Activated CD8-positive, alpha-beta memory T cell treated with anti-CD3 and anti-CD28 coated beads, Interleukin-2, amount 50 U/mL, for 48 hours (primary cell): ENCODE measurements at regions not wholly inside any gene's neighbourhood (a gene's known extent, or its start where the extent isn't known, plus 50 kb on each side); places are given as distances from the start of the nearest gene placed in this dataset.
A peak's percentile ranks its signal among the peaks of the same experiment; 100 is the strongest.

Experiments
- DNase-seq: peaks from one replicate; pipeline ENCODE4 v3.0.0-alpha.2; 2020

GRCh38 chr3:154018100-154018696, 103.0 kb upstream of the ARHGEF26 start:
- DNase-seq: peak; percentile 61

GRCh38 chr3:154022606-154023005, 98.6 kb upstream of the ARHGEF26 start:
- no peak for DNase-seq

- DNase-seq: no peak
These were observed 98.0 kb upstream of the ARHGEF26 start for GRCh38 chr3:154023148-154023547.

DNA sequence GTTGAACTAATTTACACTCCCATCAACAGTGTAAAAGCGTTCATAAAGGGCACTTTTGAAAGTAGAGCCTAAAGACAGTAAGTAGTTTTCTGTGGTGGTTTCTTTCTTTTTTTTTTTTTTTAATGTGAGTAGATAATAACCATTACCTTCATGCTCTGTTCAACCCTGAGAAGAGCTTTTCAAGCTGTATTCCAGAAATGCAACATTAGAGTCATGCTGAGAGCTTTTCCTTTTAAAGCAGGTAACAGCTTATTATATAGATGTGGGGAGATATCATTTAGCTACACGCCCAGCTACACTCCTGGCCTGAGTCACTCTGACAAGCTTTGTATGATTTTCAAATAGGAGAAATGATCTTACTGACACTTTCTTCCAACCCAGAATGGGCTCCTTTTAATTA, 96.2 kb upstream of the ARHGEF26 start:
- no peak for DNase-seq

DNA sequence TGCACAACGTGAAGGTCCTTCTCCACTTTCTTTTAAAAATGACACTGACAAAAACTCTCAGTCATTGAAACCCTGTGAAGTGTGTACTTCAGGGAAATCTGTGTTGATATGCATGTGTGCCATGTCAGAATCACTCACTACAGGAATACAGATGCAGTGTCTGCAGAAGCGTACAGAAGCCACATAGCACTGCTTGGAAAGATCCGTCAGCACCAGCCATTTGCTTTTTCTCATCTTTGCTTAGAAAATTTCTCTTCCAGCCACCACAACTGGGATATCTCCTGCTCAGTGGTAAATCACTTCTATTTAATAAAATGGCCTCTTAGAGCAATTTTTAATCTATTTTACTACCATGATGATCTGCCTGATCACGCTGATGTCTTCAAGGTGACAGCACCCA, 91.3 kb upstream of the ARHGEF26 start:
- no peak for DNase-seq

DNA sequence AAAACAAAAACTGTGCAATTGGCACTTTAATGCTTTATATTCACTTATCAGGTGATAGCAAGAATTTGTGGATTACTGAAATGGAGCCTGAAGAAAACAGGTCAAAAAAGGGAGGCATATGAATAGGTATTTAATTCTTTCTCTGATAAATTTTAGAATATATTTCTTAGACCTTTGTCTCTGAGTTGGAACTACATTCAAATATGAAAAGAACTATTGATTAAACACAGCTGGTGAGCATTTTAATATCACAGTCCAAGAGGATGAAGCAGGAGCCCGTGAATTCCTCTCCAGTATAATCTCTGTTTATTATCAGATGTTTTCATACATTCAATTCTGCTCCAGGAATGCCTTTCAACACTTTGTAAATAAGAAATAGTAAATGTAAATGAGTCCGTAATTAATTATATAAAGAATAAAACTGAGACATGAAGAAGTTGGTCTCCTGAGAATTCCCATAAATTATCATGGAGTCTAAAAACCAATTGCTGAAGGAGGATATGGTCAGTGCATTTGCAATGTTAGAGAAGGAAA, 86.3 kb upstream of the ARHGEF26 start:
- no peak for DNase-seq

GRCh38 chr3:154040283-154040682, 80.9 kb upstream of the ARHGEF26 start:
- no peak for DNase-seq

DNA sequence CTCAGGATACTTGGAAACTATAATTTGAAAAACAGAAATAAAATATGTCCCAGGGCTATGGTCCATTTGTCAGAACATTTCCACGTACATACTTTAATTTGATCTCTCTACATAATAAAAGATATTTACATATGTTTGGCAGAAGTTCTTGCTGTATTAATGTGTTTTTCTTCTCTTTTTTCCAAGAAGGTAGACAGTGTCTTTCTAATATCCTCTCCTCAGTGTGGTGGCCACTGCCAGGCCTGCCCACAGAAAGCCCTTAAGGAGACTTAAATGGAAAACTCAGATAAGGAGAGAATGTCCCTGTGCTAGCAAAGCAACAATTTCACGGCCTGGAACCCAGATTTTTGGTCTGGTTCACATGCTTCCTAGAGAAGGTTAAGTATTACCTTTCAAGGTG, 76.5 kb upstream of the ARHGEF26 start:
- no peak for DNase-seq

DNA sequence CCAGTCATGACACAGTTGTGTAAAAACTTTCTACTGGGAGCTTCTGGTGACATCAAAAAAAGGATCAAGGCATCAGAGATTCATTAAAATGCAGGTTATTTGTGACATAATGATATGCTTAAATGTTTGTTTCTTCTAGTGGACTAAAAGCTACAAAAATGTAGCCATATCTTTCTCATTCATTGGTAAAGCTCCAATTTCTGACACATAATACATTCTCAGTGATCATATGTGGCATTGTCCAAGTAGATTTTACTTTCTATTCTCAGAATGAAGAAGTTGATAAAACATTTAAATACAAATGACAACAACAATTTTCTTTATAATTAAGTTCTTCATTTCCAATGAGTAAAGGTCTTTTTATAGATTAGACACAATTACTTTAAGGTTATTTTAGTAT, 71.0 kb upstream of the ARHGEF26 start:
- DNase-seq: no peak

GRCh38 chr3:154050766-154051165, 70.4 kb upstream of the ARHGEF26 start:
- DNase-seq: no peak

- no peak for DNase-seq
These were observed 61.4 kb upstream of the ARHGEF26 start for GRCh38 chr3:154059833-154060232.

- DNase-seq: no peak
These were observed 60.8 kb upstream of the ARHGEF26 start for GRCh38 chr3:154060238-154061000.

DNA sequence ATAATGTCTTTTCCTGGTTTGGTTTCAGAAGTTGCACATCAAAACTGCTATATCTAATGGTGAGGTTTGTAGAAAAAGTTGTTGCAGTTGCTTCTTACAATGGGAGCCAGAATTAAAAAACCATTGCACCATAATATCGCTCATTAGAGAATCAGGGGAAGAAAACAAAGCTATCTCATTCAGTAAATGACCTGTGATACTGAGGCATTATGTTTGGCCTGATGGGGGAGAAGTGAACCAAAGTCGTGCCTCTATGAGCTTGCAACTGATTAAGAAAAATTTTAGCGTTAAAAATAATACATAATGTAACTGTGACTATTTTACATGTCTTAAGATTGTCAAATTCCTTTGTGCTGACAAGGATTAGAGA, 60.2 kb upstream of the ARHGEF26 start:
- DNase-seq: no peak

DNA sequence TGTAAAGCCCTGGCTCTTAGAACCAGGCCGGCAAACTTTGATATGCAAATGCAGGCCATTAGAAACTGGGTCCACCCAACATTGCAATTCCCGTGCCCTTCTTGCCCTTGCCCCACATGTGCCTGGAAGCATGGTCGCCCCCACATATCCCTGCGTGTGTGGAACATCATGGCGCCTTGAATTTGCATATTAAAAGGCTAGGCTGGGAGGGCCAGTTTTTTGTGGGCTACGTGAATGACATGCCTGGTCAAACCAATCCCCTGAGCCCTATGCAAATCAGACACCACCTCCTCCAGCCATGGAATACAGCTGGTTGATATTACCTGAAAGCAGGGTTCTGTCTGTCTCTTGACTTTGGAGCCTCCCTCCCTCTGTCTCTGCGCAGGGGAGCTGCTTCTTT, 58.7 kb upstream of the ARHGEF26 start:
- DNase-seq: no peak

DNA sequence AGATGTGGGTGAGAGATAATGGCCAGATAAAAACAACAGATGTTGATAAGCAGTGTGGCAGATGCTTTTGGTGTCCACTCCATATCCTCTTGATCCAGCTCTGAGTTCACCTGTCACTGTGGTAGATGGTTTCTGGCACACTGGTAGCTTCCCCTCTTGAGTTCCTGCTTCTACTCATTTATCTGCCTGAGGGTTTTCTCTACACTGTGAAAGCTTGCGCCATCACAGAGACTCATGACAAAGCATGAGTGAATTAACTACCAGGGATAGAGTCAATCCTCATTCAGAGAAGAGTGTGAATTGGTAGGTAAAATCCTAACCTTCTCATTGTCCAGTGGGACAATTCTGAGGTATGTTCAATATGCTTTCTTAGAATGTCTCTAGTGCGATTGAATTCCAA, 50.0 kb upstream of the ARHGEF26 start:
- no peak for DNase-seq
